Activated gamma-delta T cell treated with Interleukin-2 at 50 U/mL for 16 hours (primary cell): ENCODE measurements at regions not wholly inside any gene's neighbourhood (a gene's known extent, or its start where the extent isn't known, plus 50 kb on each side); places are given as distances from the start of the nearest gene placed in this dataset.

Source experiments
- DNase-seq: peaks from one replicate; pipeline ENCODE4 v3.0.0-alpha.2; 2020

DNA sequence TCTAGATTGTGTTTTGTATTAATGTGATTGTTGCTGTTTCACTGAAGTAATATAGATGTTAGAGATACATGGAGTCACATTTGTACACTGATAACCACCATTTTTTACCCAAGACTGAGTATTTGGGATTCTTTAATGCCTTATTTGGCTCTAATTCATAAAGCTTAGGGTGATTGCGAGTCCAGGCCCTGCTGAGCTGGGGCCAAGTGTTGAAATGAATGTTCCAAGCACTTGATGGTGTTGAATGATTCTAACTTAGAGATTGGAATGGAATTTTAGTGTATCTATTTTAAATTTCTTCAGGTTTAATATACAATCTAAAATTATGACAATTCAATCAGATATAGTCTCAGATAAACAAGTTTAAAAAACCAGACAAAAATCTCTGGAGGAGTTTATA lies 329.4 kb upstream of the SLC35B3 start:
- DNase-seq = no peak

GRCh38 chr6:8760951-8761350 lies 325.6 kb upstream of the SLC35B3 start:
- no peak for DNase-seq

DNA sequence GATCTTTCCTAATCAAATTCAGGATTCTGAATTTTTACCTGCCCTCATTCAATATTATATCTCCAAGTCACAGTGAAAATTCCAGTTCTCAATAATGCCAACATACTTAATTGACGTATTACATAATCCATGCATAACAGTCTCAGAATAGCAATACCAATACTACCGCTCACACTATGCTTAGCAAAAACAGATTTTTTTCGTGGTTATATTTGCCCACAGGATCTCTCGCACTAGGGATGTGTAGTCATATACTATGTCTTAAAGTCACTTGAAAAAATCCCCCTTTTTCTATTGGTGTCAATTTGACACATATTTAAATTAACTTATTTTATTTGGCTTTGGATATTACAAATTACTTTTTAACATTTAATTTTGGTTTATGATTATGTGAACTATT lies 323.1 kb upstream of the SLC35B3 start:
- DNase-seq = no peak

- no peak for DNase-seq
Measured at GRCh38 chr6:8750627-8751026, 315.3 kb upstream of the SLC35B3 start.

- DNase-seq = no peak
Measured at GRCh38 chr6:8749465-8749864, 314.1 kb upstream of the SLC35B3 start.

DNA sequence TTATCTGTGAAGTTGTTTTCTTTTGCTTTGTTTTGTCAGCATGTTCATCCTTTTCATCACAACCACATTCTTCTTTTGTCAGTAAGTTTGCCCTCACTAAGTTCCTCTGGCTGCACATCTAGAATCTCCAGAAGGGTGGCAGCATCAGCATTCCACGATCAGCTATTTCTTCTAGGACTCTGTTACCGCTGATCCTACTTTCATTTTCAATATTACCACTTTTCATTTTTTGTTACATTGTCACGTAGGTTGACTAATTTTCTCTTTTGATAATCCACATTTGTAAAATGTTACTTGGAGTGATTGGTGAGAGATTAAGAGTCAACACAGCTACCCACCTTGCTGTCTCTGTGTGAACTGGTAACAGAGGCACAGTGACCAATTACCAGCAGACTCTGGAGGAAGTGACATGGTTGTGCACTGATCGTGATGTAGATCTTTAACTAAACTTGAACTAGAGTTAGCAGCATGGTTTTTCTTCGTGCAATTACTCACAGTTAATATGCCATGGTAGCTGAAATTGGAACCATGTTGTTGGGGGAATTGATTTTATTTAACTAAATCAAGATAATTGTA lies 307.9 kb upstream of the SLC35B3 start:
- DNase-seq = no peak

- DNase-seq = no peak
Measured at GRCh38 chr6:8739454-8739853, 304.1 kb upstream of the SLC35B3 start.

DNA sequence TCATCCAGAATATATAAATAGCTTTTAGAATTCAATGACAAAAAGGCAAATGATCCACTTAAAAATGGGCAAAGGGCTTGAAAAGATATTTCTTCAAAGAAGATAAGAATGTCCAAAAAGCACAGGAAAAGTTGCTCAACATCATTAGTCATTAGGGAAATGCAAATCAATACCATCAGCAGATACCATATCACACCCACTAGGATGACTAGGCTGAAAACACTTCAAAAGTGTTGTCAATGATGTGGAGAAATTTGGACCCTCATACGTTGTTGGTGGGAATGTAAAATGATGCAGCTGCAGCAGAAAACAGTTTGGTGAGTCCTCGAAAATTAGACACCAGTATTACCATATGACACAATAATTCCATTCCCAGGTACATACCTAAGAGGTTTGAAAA lies 303.6 kb upstream of the SLC35B3 start:
- DNase-seq = no peak

DNA sequence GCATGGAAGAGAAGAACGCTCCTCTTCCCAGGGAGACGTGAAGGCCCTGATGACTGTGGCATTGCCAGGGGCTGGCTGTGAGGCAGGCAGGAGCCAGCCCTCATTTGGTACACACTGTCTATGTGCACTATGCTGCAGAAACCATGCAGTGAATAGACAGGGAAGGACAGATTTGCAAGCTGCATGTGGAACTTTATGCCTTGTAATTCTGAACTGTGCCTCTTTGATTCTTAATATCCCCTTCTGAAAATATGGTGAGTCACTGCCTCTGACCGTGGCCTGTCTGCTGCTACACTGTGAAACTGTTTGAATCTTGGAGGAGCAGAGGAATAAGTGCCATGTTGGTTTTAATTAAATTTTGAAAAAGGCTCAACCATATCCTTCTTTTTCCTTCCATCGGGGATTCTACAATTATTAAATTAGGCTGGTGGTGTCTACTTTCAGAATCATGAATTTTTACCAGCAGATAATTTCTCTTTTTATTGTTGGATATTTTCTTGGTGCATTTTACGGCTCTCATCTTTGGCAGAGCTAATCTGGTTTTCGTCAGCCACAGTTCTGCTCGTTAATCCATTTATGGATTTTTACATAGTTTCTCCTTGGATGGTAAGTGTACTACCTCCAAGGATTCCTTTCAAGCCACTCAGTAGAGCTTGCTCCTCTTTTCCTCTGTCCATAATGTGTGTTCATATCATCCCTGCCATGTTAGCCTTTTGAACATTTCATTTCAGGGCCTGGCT lies 301.0 kb upstream of the SLC35B3 start:
- DNase-seq = no peak

DNA sequence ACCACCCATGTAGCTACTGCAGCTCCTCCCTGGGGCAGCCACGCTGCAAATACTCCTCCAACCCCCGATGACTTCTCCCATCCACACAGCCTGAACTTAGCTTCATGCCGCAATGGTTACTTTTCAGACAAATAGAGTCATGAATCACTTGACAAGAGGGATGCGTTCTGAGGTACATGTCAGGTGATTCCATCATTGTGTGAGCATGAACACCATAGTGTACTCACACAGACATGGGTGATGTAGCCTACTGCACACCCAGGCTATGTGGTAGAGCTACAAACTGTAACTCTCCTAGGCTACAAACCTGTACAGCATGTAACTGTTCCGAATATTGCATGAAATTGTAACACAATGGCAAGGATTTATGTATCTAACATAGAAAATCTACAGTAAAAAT lies 298.5 kb upstream of the SLC35B3 start:
- DNase-seq = no peak

- DNase-seq = no peak
Measured at GRCh38 chr6:8731874-8732273, 296.5 kb upstream of the SLC35B3 start.

DNA sequence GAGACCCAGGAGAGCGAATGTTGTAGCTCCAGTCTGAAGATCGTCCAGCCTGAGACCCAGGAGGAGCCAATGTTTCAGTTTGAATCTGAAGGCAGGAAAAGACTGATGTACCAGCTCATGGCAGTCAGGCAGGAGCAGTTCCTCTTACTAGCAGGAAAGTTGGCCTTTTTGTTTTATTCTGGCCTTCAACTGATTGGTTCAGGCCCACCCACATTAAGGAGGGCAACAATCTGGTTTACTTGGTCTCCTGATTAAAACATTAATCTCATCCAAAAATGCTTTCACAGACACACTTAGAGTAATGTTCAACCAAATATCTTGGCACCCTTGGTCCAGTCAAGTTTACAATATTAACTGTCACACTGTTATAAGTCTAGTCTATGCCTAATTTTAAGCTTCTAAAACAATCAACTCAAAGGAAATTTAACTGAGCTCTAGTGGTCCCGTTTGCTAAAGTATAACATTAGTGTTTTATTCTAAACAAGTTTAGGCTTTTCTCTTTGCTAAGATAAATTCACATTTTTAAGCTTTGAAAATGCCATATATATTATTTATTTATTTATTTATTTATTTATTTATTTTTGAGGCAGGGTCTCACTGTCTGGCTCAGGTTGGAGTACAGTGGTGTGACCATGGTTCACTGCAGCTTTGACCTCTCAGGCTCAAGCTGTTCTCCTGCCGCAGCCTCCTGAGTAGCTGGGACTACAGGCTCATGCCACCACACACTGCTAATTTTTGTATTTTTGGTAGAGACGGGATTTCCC lies 275.5 kb upstream of the SLC35B3 start:
- DNase-seq = no peak

GRCh38 chr6:8707956-8708772 lies 272.8 kb upstream of the SLC35B3 start:
- DNase-seq = no peak

GRCh38 chr6:8707369-8707768 lies 272.0 kb upstream of the SLC35B3 start:
- no peak for DNase-seq

DNA sequence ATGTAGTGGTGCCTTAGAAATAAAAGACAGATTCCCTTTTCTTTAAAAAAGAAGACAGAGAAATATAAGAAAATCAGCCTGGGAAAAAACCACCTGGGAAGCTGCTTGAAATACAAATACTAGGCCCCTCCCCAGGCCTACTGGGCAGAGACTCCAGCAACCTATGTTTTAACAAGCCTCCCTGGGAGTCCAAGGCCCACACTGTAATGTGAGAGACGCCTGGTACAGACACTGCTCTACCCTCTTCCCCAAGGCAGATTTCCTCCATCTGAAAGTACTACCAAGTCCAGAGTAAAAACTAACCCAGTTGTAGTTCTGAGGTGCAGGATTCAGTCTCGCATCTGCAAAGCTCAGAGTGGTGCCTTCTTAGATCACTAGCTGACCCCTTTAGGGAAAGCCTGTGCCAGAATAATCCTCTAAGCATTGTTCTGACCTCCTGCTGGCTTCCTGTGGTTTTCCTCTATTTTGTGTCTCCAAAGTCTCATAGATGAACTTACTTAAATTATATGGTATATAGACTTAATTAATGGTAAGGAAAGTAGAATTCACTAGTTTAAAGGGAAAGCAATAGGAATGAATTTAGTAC lies 270.2 kb upstream of the SLC35B3 start:
- no peak for DNase-seq

- no peak for DNase-seq
Measured at GRCh38 chr6:8703059-8703458, 267.7 kb upstream of the SLC35B3 start.

GRCh38 chr6:8688821-8689220 lies 253.5 kb upstream of the SLC35B3 start:
- no peak for DNase-seq

DNA sequence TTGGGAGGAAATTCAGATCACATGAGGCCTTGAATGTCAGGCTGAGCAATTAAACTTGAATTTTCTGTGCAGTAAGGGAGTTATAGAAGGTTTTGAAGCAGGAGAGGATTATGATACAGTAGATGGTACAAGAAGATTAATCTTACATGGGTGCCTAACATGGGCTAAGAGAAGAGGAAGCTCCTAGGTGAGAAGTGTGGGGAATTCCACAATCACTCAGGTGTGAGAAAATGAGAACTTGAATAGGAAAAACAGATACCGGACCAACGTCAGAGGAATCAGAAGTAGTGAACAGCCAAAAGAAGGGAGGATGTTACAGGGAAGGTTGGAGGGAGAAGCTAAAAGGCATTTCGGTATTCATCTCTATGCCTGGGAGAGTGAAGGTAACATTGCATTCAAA lies 250.7 kb upstream of the SLC35B3 start:
- DNase-seq = no peak

GRCh38 chr6:8683204-8683603 lies 247.9 kb upstream of the SLC35B3 start:
- DNase-seq = no peak

GRCh38 chr6:8679823-8680222 lies 244.5 kb upstream of the SLC35B3 start:
- DNase-seq = no peak

GRCh38 chr6:8678466-8678865 lies 243.1 kb upstream of the SLC35B3 start:
- no peak for DNase-seq

GRCh38 chr6:8674126-8674525 lies 238.8 kb upstream of the SLC35B3 start:
- no peak for DNase-seq

DNA sequence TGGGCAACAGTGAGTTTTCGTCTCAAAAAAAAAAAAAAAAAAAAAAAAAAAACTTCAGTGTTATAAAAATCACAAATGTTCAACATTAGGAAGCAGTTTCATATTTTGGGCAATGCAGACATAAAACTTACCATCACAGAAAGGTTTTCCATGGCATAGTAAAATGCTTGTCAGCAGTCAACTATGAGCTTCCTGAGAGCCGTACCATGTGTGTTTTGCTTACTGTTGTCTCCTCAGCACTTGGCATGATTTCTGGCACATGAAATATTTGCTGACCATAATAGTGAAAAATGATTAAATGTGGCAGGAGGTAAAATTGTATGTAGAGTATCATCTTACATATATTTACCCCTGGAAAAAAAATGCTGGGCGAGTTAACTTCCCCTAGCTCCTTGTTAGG lies 237.5 kb upstream of the SLC35B3 start:
- no peak for DNase-seq
